ENCODE measurements at regions not wholly inside any gene's neighbourhood (a gene's known extent, or its start where the extent isn't known, plus 50 kb on each side); places are given as distances from the start of the nearest gene placed in this dataset.
"Not testable (repeated sequence)": the region's sequence is repeated elsewhere in the genome, so short reads cannot be mapped to it uniquely, and the experiment has no call there.

- no peak for DNase-seq
Measured at GRCh38 chr1:96079581-96079980, 642.0 kb upstream of the PTBP2 start.

- DNase-seq = no peak
Measured at GRCh38 chr1:96080925-96081324, 640.7 kb upstream of the PTBP2 start.

GRCh38 chr1:96087719-96088118 is 633.9 kb upstream of the PTBP2 start:
- DNase-seq = no peak

GRCh38 chr1:96090134-96090533 is 631.5 kb upstream of the PTBP2 start:
- no peak for DNase-seq

GRCh38 chr1:96095849-96096612 is 625.6 kb upstream of the PTBP2 start:
- no peak for DNase-seq

GRCh38 chr1:96096613-96097321 is 624.8 kb upstream of the PTBP2 start:
- no peak for DNase-seq

- no peak for DNase-seq
Measured at GRCh38 chr1:96104506-96104905, 617.1 kb upstream of the PTBP2 start.

GRCh38 chr1:96104906-96105305 is 616.7 kb upstream of the PTBP2 start:
- DNase-seq = no peak

GRCh38 chr1:96116731-96117130 is 604.9 kb upstream of the PTBP2 start:
- DNase-seq = no peak

- DNase-seq = no peak
Measured at GRCh38 chr1:96130432-96130831, 591.2 kb upstream of the PTBP2 start.

- DNase-seq = no peak
Measured at GRCh38 chr1:96144636-96145035, 576.9 kb upstream of the PTBP2 start.

- DNase-seq = no peak
Measured at GRCh38 chr1:96145492-96145891, 576.1 kb upstream of the PTBP2 start.

GRCh38 chr1:96152957-96153356 is 568.6 kb upstream of the PTBP2 start:
- DNase-seq = not testable (repeated sequence)

GRCh38 chr1:96157101-96157500 is 564.5 kb upstream of the PTBP2 start:
- DNase-seq = no peak

- DNase-seq = no peak
Measured at GRCh38 chr1:96159379-96159778, 562.2 kb upstream of the PTBP2 start.

- DNase-seq = no peak
Measured at GRCh38 chr1:96164053-96164452, 557.5 kb upstream of the PTBP2 start.

GRCh38 chr1:96178053-96178452 is 543.5 kb upstream of the PTBP2 start:
- DNase-seq = no peak

- no peak for DNase-seq
Measured at GRCh38 chr1:96183485-96183884, 538.1 kb upstream of the PTBP2 start.

GRCh38 chr1:96183928-96184327 is 537.7 kb upstream of the PTBP2 start:
- DNase-seq = no peak

- DNase-seq = no peak
Measured at GRCh38 chr1:96185181-96185580, 536.4 kb upstream of the PTBP2 start.

- DNase-seq = no peak
Measured at GRCh38 chr1:96187020-96187419, 534.6 kb upstream of the PTBP2 start.

GRCh38 chr1:96191165-96191564 is 530.4 kb upstream of the PTBP2 start:
- DNase-seq = no peak

GRCh38 chr1:96206451-96206850 is 515.1 kb upstream of the PTBP2 start:
- DNase-seq = peak; percentile 1

- DNase-seq = no peak
Measured at GRCh38 chr1:96207936-96208335, 513.6 kb upstream of the PTBP2 start.

Data from occipital lobe (tissue), 1 donor.